IMR-90 (cell line): ENCODE measurements at regions not wholly inside any gene's neighbourhood (a gene's known extent, or its start where the extent isn't known, plus 50 kb on each side); places are given as distances from the start of the nearest gene placed in this dataset.

Source experiments
- ATAC-seq: fragments of 200-7000 bp; cut with Tn5 transposase; 2 replicates; pipeline ENCODE4 v1.9.1; 2020; ENCODE audit warnings: low read depth, mild to moderate bottlenecking, moderate library complexity
- BruUV-seq: library from RNA; stranded (reverse); fragments of 400-500 nt; replicated peaks from 2 replicates; lab custom pipeline; 2021; lab: Mats Ljungman, UMichigan
- CTCF ChIA-PET: fragments of 300-600 bp; formaldehyde crosslinking; extraction: SDS; loops from one replicate; lab custom pipeline; 2021; ENCODE audit warnings: antibody characterized with exemption; lab: Yijun Ruan, JAX
- POLR2A ChIA-PET: fragments of 300-600 bp; sonication (Branson Sonifier 250); formaldehyde crosslinking; loops from one replicate; lab custom pipeline; 2022; ENCODE audit warnings: antibody characterized with exemption; ENCODE audit not compliant: unreplicated experiment; lab: Charles Lee
- DNase-seq: peaks from one replicate; pipeline ENCODE4 v3.0.0; 2013
- H2AFZ ChIP-seq: replicated peaks from 2 replicates; pipeline ENCODE3; 2013; ENCODE audit warnings: low read length, mild to moderate bottlenecking; ENCODE audit not compliant: poor library complexity
- H2AK5ac ChIP-seq: 2 replicates; pipeline ENCODE4 v1.6.1; 2013; ENCODE audit warnings: low read depth, low read length, inconsistent platforms
- H2AK9ac ChIP-seq: replicated peaks from 2 replicates; pipeline ENCODE3; 2013; ENCODE audit warnings: mild to moderate bottlenecking, low read depth, low read length, moderate library complexity; ENCODE audit not compliant: poor library complexity
- H2BK120ac ChIP-seq: 2 replicates; pipeline ENCODE4 v1.6.1; 2013; ENCODE audit warnings: low read depth, low read length, inconsistent platforms
- H2BK15ac ChIP-seq: 3 replicates; pipeline ENCODE4 v1.6.1; 2013; ENCODE audit warnings: low read depth, low read length, inconsistent platforms
- H2BK20ac ChIP-seq: 2 replicates; pipeline ENCODE4 v1.6.1; 2013; ENCODE audit warnings: low read depth, mild to moderate bottlenecking, inconsistent platforms, low read length, moderate library complexity
- H2BK5ac ChIP-seq: 2 replicates; pipeline ENCODE4 v1.6.1; 2013; ENCODE audit warnings: mild to moderate bottlenecking, low read depth, low read length, inconsistent platforms; ENCODE audit not compliant: poor library complexity, severe bottlenecking
- H3K14ac ChIP-seq: replicated peaks from 2 replicates; pipeline ENCODE4 v1.6.1; 2013; ENCODE audit warnings: low read depth, low read length, inconsistent platforms
- H3K18ac ChIP-seq: 2 replicates; pipeline ENCODE4 v1.6.1; 2013; ENCODE audit warnings: low read depth, low read length, control low read depth
- H3K23ac ChIP-seq: 2 replicates; pipeline ENCODE4 v1.6.1; 2013; ENCODE audit warnings: low read depth, low read length, inconsistent platforms
- H3K27ac ChIP-seq: 2 replicates; pipeline ENCODE4 v1.5.1; 2013; ENCODE audit warnings: mild to moderate bottlenecking, control low read depth, low read length; ENCODE audit not compliant: insufficient read depth
- H3K27me3 ChIP-seq: 2 replicates; pipeline ENCODE4 v1.6.1; 2013; ENCODE audit warnings: low read length; ENCODE audit not compliant: control insufficient read depth, insufficient read depth
- H3K36me3 ChIP-seq: 2 replicates; pipeline ENCODE4 v1.6.1; 2013; ENCODE audit warnings: low read length, mixed read lengths; ENCODE audit not compliant: control insufficient read depth, insufficient read depth
- H3K4ac ChIP-seq: 2 replicates; pipeline ENCODE4 v1.6.1; 2013; ENCODE audit warnings: low read depth, low read length, inconsistent platforms
- H3K4me1 ChIP-seq: 2 replicates; pipeline ENCODE4 v1.6.1; 2013; ENCODE audit warnings: low read length, mixed read lengths; ENCODE audit not compliant: control insufficient read depth, insufficient read depth
- H3K4me2 ChIP-seq: 2 replicates; pipeline ENCODE4 v1.6.1; 2013; ENCODE audit warnings: low read depth, mild to moderate bottlenecking, control low read depth, low read length, moderate library complexity
- H3K4me3 ChIP-seq: 2 replicates; pipeline ENCODE4 v1.5.1; 2013; ENCODE audit warnings: low read depth, mild to moderate bottlenecking, control low read depth, low read length, moderate library complexity; ENCODE audit not compliant: insufficient read depth
- H3K56ac ChIP-seq: 2 replicates; pipeline ENCODE4 v1.6.1; 2013; ENCODE audit warnings: low read length, inconsistent platforms; ENCODE audit not compliant: insufficient read depth; ENCODE audit errors: extremely low read depth
- H3K79me1 ChIP-seq, 2 experiments: 2 replicates each; pipeline ENCODE4 v1.6.1; 2013; ENCODE audit warnings: low read length in 2 of 2, inconsistent platforms in 1 of 2, low read depth in 1 of 2
- H3K9ac ChIP-seq: 2 replicates; pipeline ENCODE4 v1.6.1; 2013; ENCODE audit warnings: low read depth, low read length, control low read depth
- H3K9me1 ChIP-seq: 2 replicates; pipeline ENCODE4 v1.6.1; 2013; ENCODE audit warnings: low read length, inconsistent platforms; ENCODE audit not compliant: insufficient read depth
- H3K9me3 ChIP-seq: 2 replicates; pipeline ENCODE4 v1.6.1; 2013; ENCODE audit warnings: low read length; ENCODE audit not compliant: control insufficient read depth, insufficient read depth
- H4K20me1 ChIP-seq: 2 replicates; pipeline ENCODE4 v1.6.1; 2013; ENCODE audit warnings: low read length, inconsistent platforms; ENCODE audit not compliant: insufficient read depth
- H4K5ac ChIP-seq: 2 replicates; pipeline ENCODE4 v1.6.1; 2013; ENCODE audit warnings: mild to moderate bottlenecking, low read depth, low read length, control low read depth
- H4K8ac ChIP-seq, 2 experiments: 2 replicates each; pipeline ENCODE4 v1.6.1; 2013; ENCODE audit warnings: low read depth in 2 of 2, low read length in 2 of 2, control low read depth in 1 of 2, inconsistent platforms in 1 of 2
- H4K91ac ChIP-seq: 2 replicates; pipeline ENCODE4 v1.6.1; 2013; ENCODE audit warnings: low read depth, low read length, inconsistent platforms; ENCODE audit not compliant: insufficient read depth
- BHLHE40 ChIP-seq: fragments of 150-350 bp; IDR thresholded peaks from 2 replicates; pipeline ENCODE4 v1.6.1; 2016; ENCODE audit warnings: mild to moderate bottlenecking, low read depth, low read length
- ELK1 ChIP-seq: fragments of 150-350 bp; IDR thresholded peaks from 2 replicates; pipeline ENCODE4 v1.6.1; 2016; ENCODE audit warnings: low read depth, mild to moderate bottlenecking, low read length, moderate library complexity, borderline replicate concordance
- MAFK ChIP-seq: IDR thresholded peaks from 2 replicates; pipeline ENCODE4 v1.6.1; 2012; ENCODE audit warnings: low read depth, low read length, improper control_type of control experiment
- NFE2L2 ChIP-seq: fragments of 150-350 bp; IDR thresholded peaks from 2 replicates; pipeline ENCODE4 v1.6.1; 2016; ENCODE audit warnings: low read depth, mild to moderate bottlenecking, low read length
- POLR2A ChIP-seq: IDR thresholded peaks from 2 replicates; pipeline ENCODE4 v1.6.1; 2012; ENCODE audit warnings: mild to moderate bottlenecking, low read depth, low read length
- RAD21 ChIP-seq: IDR thresholded peaks from 2 replicates; pipeline ENCODE4 v1.6.1; 2012; ENCODE audit warnings: low read length, improper control_type of control experiment
- RFX5 ChIP-seq: IDR thresholded peaks from 2 replicates; pipeline ENCODE4 v1.8.0; 2012; ENCODE audit warnings: low read depth, mild to moderate bottlenecking, low read length, moderate library complexity
- WGBS, 2 experiments: methylation state at CpG; one replicate each; pipeline versions ENCODE4 v1.1.5 to v1.1.7; 2013; ENCODE audit warnings: missing lambda C conversion rate in 2 of 2; ENCODE audit not compliant: insufficient read length in 1 of 2; ENCODE audit errors: extremely low coverage in 2 of 2; 5-methylcytosine and 5-hydroxymethylcytosine counted together
- dilution Hi-C: fragments of 300-500 bp; cut with HindIII; formaldehyde crosslinking; loops from one replicate; pipeline ENCODE4 v1.14.3; 2018; ENCODE audit warnings: low sequenced_read_pairs; ENCODE audit not compliant: unreplicated experiment
- in situ Hi-C: fragments of 300-500 bp; cut with MboI; formaldehyde crosslinking; loops from 3 replicates; pipeline ENCODE4 v1.14.3; 2019; ENCODE audit warnings: low sequenced_read_pairs, inconsistent platforms, mixed read lengths
- intact Hi-C: fragments of 100-400 bp; cut with micrococcal nuclease; formaldehyde crosslinking; loops from 2 replicates; pipeline ENCODE4 v1.10.0; 2022

DNA sequence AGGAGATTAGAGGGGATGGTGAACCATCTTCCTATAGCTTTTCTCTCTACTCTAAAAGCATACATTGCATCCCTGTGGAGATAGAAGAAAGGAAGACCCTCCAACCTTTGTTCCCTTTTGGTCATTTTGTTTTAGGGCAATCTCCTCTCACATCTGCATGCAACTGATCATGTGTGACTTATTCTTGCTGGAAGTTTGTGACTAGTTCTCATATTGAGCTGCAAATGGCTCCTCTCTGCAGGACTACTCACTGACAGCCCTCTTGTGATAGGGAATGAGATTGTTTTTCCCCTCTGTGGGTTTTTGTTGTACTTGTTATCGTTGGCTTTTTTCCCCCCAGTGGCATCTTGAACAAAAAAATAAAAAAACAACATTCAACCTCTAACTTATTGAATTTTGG lies 416.0 kb upstream of the CNTNAP5 start:
- Histone ChIP-seq H2AK5ac (no peak overlapping the region), H3K56ac (no peak overlapping the region), H2BK5ac (no peak overlapping the region), H3K27ac (no peak overlapping the region), H3K4me2 (no peak overlapping the region), H3K14ac (no peak overlapping the region), H3K36me3 (no peaks in the 10 kb centered on the region), H3K9ac (no peak overlapping the region), H4K91ac (no peak overlapping the region), H3K9me1 (no peaks in the 10 kb centered on the region), H3K27me3 (no peaks in the 10 kb centered on the region), H4K8ac (no peak overlapping the region), H3K4ac (no peak overlapping the region), H2BK15ac (no peak overlapping the region), H2AFZ (no peak overlapping the region), H2AK9ac (no peak overlapping the region), H3K18ac (no peak overlapping the region), H3K4me3 (no peak overlapping the region), H4K20me1 (no peaks in the 10 kb centered on the region), H3K4me1 (no peaks in the 10 kb centered on the region), H3K9me3 (peaks cover 10% of the 10 kb centered on the region), H3K23ac (no peak overlapping the region), H4K5ac (no peak overlapping the region), H2BK20ac (no peak overlapping the region), H3K79me1 (no peaks in the 10 kb centered on the region), H2BK120ac (no peak overlapping the region)
- DNase-seq: no peak
- TF ChIP-seq RAD21 (no peak), RFX5 (no peak), NFE2L2 (no peak), ELK1 (no peak), POLR2A (no peak), MAFK (no peak), BHLHE40 (no peak)
- in situ Hi-C loops: no loop called here
- ChIA-PET POLR2A (no interaction called here), CTCF (no interaction called here)
- no TSS peak for BruUV-seq
- ATAC-seq: no peak
- dilution Hi-C loops: no loop called here
- intact Hi-C loops: no loop called here
- WGBS, 2 experiments: no CpG with 5 or more reads among the region's 1 CpG
